OCI-LY7 (cell line): ENCODE measurements at regions not wholly inside any gene's neighbourhood (a gene's known extent, or its start where the extent isn't known, plus 50 kb on each side); places are given as distances from the start of the nearest gene placed in this dataset.

Source experiments
- CTCF ChIP-seq: fragments of 200-600 bp; sonication (generic); conservative IDR thresholded peaks from 2 replicates; pipeline ENCODE4 v1.5.1; 2014; ENCODE audit warnings: mild to moderate bottlenecking, antibody characterized with exemption, low read length, moderate library complexity, mixed read lengths
- EZH2phosphoT487 ChIP-seq: fragments of 200-600 bp; sonication (generic); IDR thresholded peaks from 2 replicates; pipeline ENCODE4 v1.6.1; 2018; ENCODE audit warnings: low read depth, borderline replicate concordance, mild to moderate bottlenecking, mixed run types, antibody characterized with exemption, low read length, moderate library complexity, mixed read lengths

GRCh38 chr6:144681334-144681733, 396.2 kb downstream of the UTRN start:
- TF ChIP-seq CTCF, result no peak
- no peak for TF ChIP-seq EZH2phosphoT487
